ENCODE measurements at regions not wholly inside any gene's neighbourhood (a gene's known extent, or its start where the extent isn't known, plus 50 kb on each side); places are given as distances from the start of the nearest gene placed in this dataset.
A peak's percentile ranks its signal among the peaks of the same experiment; 100 is the strongest.

GRCh38 chr4:181970366-181970765 lies 272.8 kb upstream of the TENM3 start:
- Histone ChIP-seq H4K8ac (ENCODE audit: low read depth in 2 of 2, low read length in 2 of 2) (no peak overlapping the region), H3K79me1 (ENCODE audit: low read depth in 1 of 2, low read length in 2 of 2) (no peaks in the 10 kb centered on the region), H3K56ac (ENCODE audit: extremely low read depth, insufficient read depth, low read length) (no peak overlapping the region), H3K14ac (replicated peaks; ENCODE audit: low read depth, low read length) (peak overlapping the region; percentile 48; the same call in 1 of the 2 replicates), H3K36me3 (ENCODE audit: control insufficient read depth, insufficient read depth, low read length) (no peaks in the 10 kb centered on the region), H2AFZ (replicated peaks; ENCODE audit: low read length, poor library complexity) (no peak overlapping the region), H3K9me3 (ENCODE audit: control insufficient read depth, insufficient read depth, low read length) (peaks cover 4% of the 10 kb centered on the region), H3K27me3 (ENCODE audit: control insufficient read depth, insufficient read depth, low read length) (no peaks in the 10 kb centered on the region), H2BK120ac (ENCODE audit: low read depth, low read length) (peak overlapping the region; percentile 64), H2BK5ac (ENCODE audit: low read depth, low read length, poor library complexity, severe bottlenecking) (no peak overlapping the region), H3K4me2 (ENCODE audit: low read depth, low read length) (no peak overlapping the region), H3K4ac (ENCODE audit: low read depth, low read length) (0 out of 2 replicates have a peak overlapping the region, but pooled peaks have one; percentile 15), H4K5ac (ENCODE audit: low read depth, low read length) (no peak overlapping the region), H4K20me1 (ENCODE audit: insufficient read depth, low read length) (no peaks in the 10 kb centered on the region), H2BK20ac (ENCODE audit: low read depth, low read length) (peak overlapping the region; percentile 60; the same call in 1 of the 2 replicates), H3K4me1 (ENCODE audit: control insufficient read depth, insufficient read depth, low read length) (peaks cover 9% of the 10 kb centered on the region), H3K4me3 (ENCODE audit: insufficient read depth, low read depth, low read length) (no peak overlapping the region), H4K91ac (ENCODE audit: insufficient read depth, low read depth, low read length) (no peak overlapping the region), H2BK15ac (ENCODE audit: low read depth, low read length) (peak overlapping the region; percentile 79; the same call in 1 of the 3 replicates), H3K9me1 (ENCODE audit: insufficient read depth, low read length) (peaks cover 7% of the 10 kb centered on the region), H3K23ac (ENCODE audit: low read depth, low read length) (no peak overlapping the region; the same call in 1 of the 2 replicates), H3K18ac (ENCODE audit: low read depth, low read length) (no peak overlapping the region), H3K9ac (ENCODE audit: low read depth, low read length) (no peak overlapping the region), H3K27ac (ENCODE audit: insufficient read depth, low read length) (no peak overlapping the region), H2AK5ac (ENCODE audit: low read depth, low read length) (no peak overlapping the region), H2AK9ac (replicated peaks; ENCODE audit: low read depth, low read length, poor library complexity) (no peak overlapping the region)
- BruUV-seq (replicated peaks): no TSS peak
- no CpG with 5 or more reads among the region's 4 CpGs for WGBS, 2 experiments (ENCODE audit: extremely low coverage in 2 of 2, insufficient read length in 1 of 2)
- intact Hi-C loops (cut with micrococcal nuclease) (no loop called here), in situ Hi-C loops (cut with MboI; ENCODE audit: low sequenced_read_pairs) (no loop called here), dilution Hi-C loops (cut with HindIII; ENCODE audit: low sequenced_read_pairs, unreplicated experiment) (no loop called here)
- no peak for TF ChIP-seq ELK1 (IDR thresholded peaks at IDR 0.05; ENCODE audit: borderline replicate concordance, low read depth, low read length)
- TF ChIP-seq CTCF (conservative IDR thresholded peaks at IDR 0.05; ENCODE audit: low read depth, low read length): no peak
- TF ChIP-seq POLR2A (IDR thresholded peaks at IDR 0.05; ENCODE audit: low read depth, low read length): no peak
- ATAC-seq (ENCODE audit: low read depth): no peak
- ChIA-PET CTCF (no interaction called here), POLR2A (ENCODE audit: unreplicated experiment) (no interaction called here)
- DNase-seq: no peak

Data from IMR-90 (cell line).